HEK293 (cell line): ENCODE measurements at regions not wholly inside any gene's neighbourhood (a gene's known extent, or its start where the extent isn't known, plus 50 kb on each side); places are given as distances from the start of the nearest gene placed in this dataset.

ENCODE experiments used
- CTCF ChIA-PET: fragments of 350-600 bp; formaldehyde crosslinking; extraction: SDS; loops from one replicate; lab custom pipeline; 2021; ENCODE audit warnings: antibody characterized with exemption; lab: Yijun Ruan, JAX
- POLR2A ChIA-PET: fragments of 300-600 bp; formaldehyde crosslinking; extraction: SDS; loops from one replicate; lab custom pipeline; 2020; ENCODE audit warnings: antibody characterized with exemption, inconsistent platforms; lab: Yijun Ruan, JAX
- H3K27ac ChIP-seq: fragments of 200-500 bp; sonication (Bioruptor generic); 2 replicates; pipeline ENCODE4 v1.5.1; 2014; ENCODE audit warnings: low read depth, low read length, control low read depth, inconsistent platforms; ENCODE audit errors: extremely low read depth
- H3K36me3 ChIP-seq, 2 experiments: fragments of 200-500 bp in 1 of 2; sonication (Bioruptor generic) in 1 of 2; 1 replicate in 1 of 2; 2 replicates in 1 of 2; pipeline ENCODE4 v1.5.1; 2014 to 2017; ENCODE audit warnings: inconsistent platforms in 2 of 2, low read length in 2 of 2; ENCODE audit not compliant: control insufficient read depth in 2 of 2, insufficient read depth in 1 of 2
- H3K4me1 ChIP-seq: fragments of 200-500 bp; sonication (Bioruptor generic); 2 replicates; pipeline ENCODE4 v1.5.1; 2014; ENCODE audit warnings: mild to moderate bottlenecking, low read length, inconsistent platforms; ENCODE audit not compliant: control insufficient read depth, insufficient read depth
- H3K4me3 ChIP-seq: 2 replicates; pipeline ENCODE4 v1.5.1; 2011; ENCODE audit warnings: low read depth, mild to moderate bottlenecking, control low read depth, low read length, moderate library complexity
- H3K9me3 ChIP-seq: fragments of 200-500 bp; sonication (Bioruptor generic); 2 replicates; pipeline ENCODE4 v1.5.1; 2014; ENCODE audit warnings: low read depth, low read length, inconsistent platforms; ENCODE audit not compliant: control insufficient read depth, insufficient read depth
- ATF2 ChIP-seq: fragments of 450-650 bp; formaldehyde crosslinking; IDR thresholded peaks from 2 replicates; pipeline ENCODE4 v1.5.1; 2016; ENCODE audit warnings: missing biosample characterization, missing genetic modification characterization, low read depth
- HOXD13 ChIP-seq: sonication (generic); formaldehyde crosslinking; IDR thresholded peaks from 2 replicates; pipeline ENCODE4 v1.8.0; 2022; ENCODE audit warnings: missing genetic modification reagents, borderline replicate concordance
- KLF1 ChIP-seq: fragments of 450-650 bp; formaldehyde crosslinking; IDR thresholded peaks from 2 replicates; pipeline ENCODE4 v1.5.1; 2016; ENCODE audit warnings: missing biosample characterization, missing genetic modification characterization
- KLF7 ChIP-seq: fragments of 450-650 bp; formaldehyde crosslinking; IDR thresholded peaks from 2 replicates; pipeline ENCODE4 v1.5.1; 2016; ENCODE audit warnings: missing biosample characterization, missing genetic modification characterization, borderline replicate concordance
- PBX3 ChIP-seq: sonication (generic); formaldehyde crosslinking; IDR thresholded peaks from 2 replicates; pipeline ENCODE4 v1.8.1; 2022; ENCODE audit warnings: mild to moderate bottlenecking, moderate library complexity, missing genetic modification reagents
- SP3 ChIP-seq: fragments of 450-650 bp; formaldehyde crosslinking; IDR thresholded peaks from 2 replicates; pipeline ENCODE4 v1.5.1; 2016; ENCODE audit warnings: missing biosample characterization, missing genetic modification characterization
- ZFP3 ChIP-seq: fragments of 450-650 bp; formaldehyde crosslinking; IDR thresholded peaks from 2 replicates; pipeline ENCODE4 v1.5.1; 2016; ENCODE audit warnings: low read depth, missing biosample characterization, missing genetic modification characterization
- ZNF112 ChIP-seq: fragments of 450-650 bp; formaldehyde crosslinking; IDR thresholded peaks from 2 replicates; pipeline ENCODE4 v1.5.0; 2017; ENCODE audit warnings: missing biosample characterization, missing genetic modification characterization
- ZNF132 ChIP-seq: fragments of 450-650 bp; formaldehyde crosslinking; IDR thresholded peaks from 2 replicates; pipeline ENCODE4 v1.5.1; 2017; ENCODE audit warnings: missing biosample characterization, missing genetic modification characterization, borderline replicate concordance
- ZNF221 ChIP-seq: fragments of 450-650 bp; formaldehyde crosslinking; IDR thresholded peaks from 2 replicates; pipeline ENCODE4 v1.5.1; 2017; ENCODE audit warnings: missing biosample characterization, missing genetic modification characterization, borderline replicate concordance
- ZNF280C ChIP-seq: fragments of 450-650 bp; formaldehyde crosslinking; IDR thresholded peaks from 2 replicates; pipeline ENCODE4 v1.5.1; 2016; ENCODE audit warnings: missing biosample characterization, missing genetic modification characterization
- ZNF280D ChIP-seq: fragments of 450-650 bp; formaldehyde crosslinking; IDR thresholded peaks from 2 replicates; pipeline ENCODE4 v1.5.1; 2016; ENCODE audit warnings: missing biosample characterization, missing genetic modification characterization
- ZNF37A ChIP-seq: fragments of 450-650 bp; IDR thresholded peaks from 2 replicates; pipeline ENCODE4 v1.5.1; 2018; ENCODE audit warnings: missing biosample characterization, missing genetic modification characterization
- ZNF433 ChIP-seq: fragments of 450-650 bp; formaldehyde crosslinking; IDR thresholded peaks from 2 replicates; pipeline ENCODE4 v1.5.1; 2016; ENCODE audit warnings: missing biosample characterization, missing genetic modification characterization, low read depth
- ZNF544 ChIP-seq: fragments of 450-650 bp; formaldehyde crosslinking; IDR thresholded peaks from 2 replicates; pipeline ENCODE4 v1.5.0; 2017; ENCODE audit warnings: missing biosample characterization, missing genetic modification characterization
- ZNF549 ChIP-seq: fragments of 450-650 bp; IDR thresholded peaks from 2 replicates; pipeline ENCODE4 v1.5.1; 2018; ENCODE audit warnings: missing biosample characterization, missing genetic modification characterization, mild to moderate bottlenecking, inconsistent platforms, moderate library complexity
- ZNF610 ChIP-seq: fragments of 450-650 bp; formaldehyde crosslinking; IDR thresholded peaks from 2 replicates; pipeline ENCODE4 v1.5.1; 2016; ENCODE audit warnings: missing biosample characterization, missing genetic modification characterization, borderline replicate concordance
- ZNF660 ChIP-seq: fragments of 450-650 bp; IDR thresholded peaks from 2 replicates; pipeline ENCODE4 v1.5.1; 2018; ENCODE audit warnings: missing biosample characterization, mild to moderate bottlenecking, missing genetic modification characterization
- ZNF664 ChIP-seq: fragments of 450-650 bp; formaldehyde crosslinking; IDR thresholded peaks from 2 replicates; pipeline ENCODE4 v1.5.1; 2016; ENCODE audit warnings: missing biosample characterization, missing genetic modification characterization
- ZNF76 ChIP-seq: fragments of 450-650 bp; formaldehyde crosslinking; IDR thresholded peaks from 2 replicates; pipeline ENCODE4; 2016; ENCODE audit warnings: low read depth, missing biosample characterization, missing genetic modification characterization, borderline replicate concordance
- ZNF777 ChIP-seq: fragments of 450-650 bp; formaldehyde crosslinking; IDR thresholded peaks from 2 replicates; pipeline ENCODE4 v1.5.1; 2017; ENCODE audit warnings: missing biosample characterization, missing genetic modification characterization, borderline replicate concordance
- ZNF785 ChIP-seq: fragments of 450-650 bp; formaldehyde crosslinking; IDR thresholded peaks from 2 replicates; pipeline ENCODE4 v1.5.1; 2016; ENCODE audit warnings: missing biosample characterization, missing genetic modification characterization
- ZNF792 ChIP-seq: fragments of 450-650 bp; formaldehyde crosslinking; IDR thresholded peaks from 2 replicates; pipeline ENCODE4 v1.5.1; 2016; ENCODE audit warnings: missing biosample characterization, missing genetic modification characterization

- ChIA-PET CTCF (no interaction called here), POLR2A (no interaction called here)
- no peaks in the 10 kb centered on the region for H3K4me1 ChIP-seq
- H3K27ac ChIP-seq, result no peak overlapping the region
- TF ChIP-seq PBX3 (CRISPR knock-in tag) (no peak), ZNF76 (tag by site-specific recombination) (no peak), ATF2 (tag by site-specific recombination) (no peak), SP3 (tag by site-specific recombination) (0 out of 2 replicates have a peak, but pooled peaks have one; percentile 21)
- no peak overlapping the region for H3K4me3 ChIP-seq
- no peaks in the 10 kb centered on the region for H3K9me3 ChIP-seq
- no peaks in the 10 kb centered on the region for H3K36me3 ChIP-seq
These were observed 334.3 kb upstream of the MANEA start for GRCh38 chr6:95243053-95243452.

GRCh38 chr6:95244751-95245150, 332.6 kb upstream of the MANEA start:
- ChIA-PET POLR2A (no interaction called here), CTCF (no interaction called here)
- Histone ChIP-seq H3K4me1 (no peaks in the 10 kb centered on the region), H3K9me3 (no peaks in the 10 kb centered on the region), H3K4me3 (no peak overlapping the region), H3K27ac (no peak overlapping the region), H3K36me3 (no peaks in the 10 kb centered on the region)
- no peak for TF ChIP-seq KLF1 (tag by site-specific recombination)
- no peak for TF ChIP-seq ZNF610 (tag by site-specific recombination)
- TF ChIP-seq KLF7, result no peak
- TF ChIP-seq ZNF132 (tag by site-specific recombination), result no peak
- no peak for TF ChIP-seq ZNF112
- no peak for TF ChIP-seq ZNF660 (tag by site-specific recombination)
- TF ChIP-seq ZNF549 (tag by site-specific recombination), result no peak
- TF ChIP-seq ZFP3 (tag by site-specific recombination), result no peak
- no peak for TF ChIP-seq ZNF785 (tag by site-specific recombination)
- TF ChIP-seq ZNF433 (tag by site-specific recombination), result no peak
- TF ChIP-seq ZNF777 (tag by site-specific recombination), result no peak
- no peak for TF ChIP-seq ZNF37A (tag by site-specific recombination)
- no peak for TF ChIP-seq ZNF280C (tag by site-specific recombination)
- no peak for TF ChIP-seq ZNF280D (tag by site-specific recombination)
- TF ChIP-seq ZNF792 (tag by site-specific recombination), result no peak
- no peak for TF ChIP-seq ZNF544
- no peak for TF ChIP-seq HOXD13 (CRISPR knock-in tag)
- TF ChIP-seq ZNF221 (tag by site-specific recombination), result no peak
- no peak for TF ChIP-seq ZNF664 (tag by site-specific recombination)
